IPS DF 4.7 (cell line): ENCODE measurements at regions not wholly inside any gene's neighbourhood (a gene's known extent, or its start where the extent isn't known, plus 50 kb on each side); places are given as distances from the start of the nearest gene placed in this dataset.

Source experiments
- DNase-seq: peaks from one replicate; pipeline ENCODE4 v3.0.0-alpha.2; 2013; ENCODE audit warnings: low spot score; ENCODE audit errors: extremely low read depth

DNA sequence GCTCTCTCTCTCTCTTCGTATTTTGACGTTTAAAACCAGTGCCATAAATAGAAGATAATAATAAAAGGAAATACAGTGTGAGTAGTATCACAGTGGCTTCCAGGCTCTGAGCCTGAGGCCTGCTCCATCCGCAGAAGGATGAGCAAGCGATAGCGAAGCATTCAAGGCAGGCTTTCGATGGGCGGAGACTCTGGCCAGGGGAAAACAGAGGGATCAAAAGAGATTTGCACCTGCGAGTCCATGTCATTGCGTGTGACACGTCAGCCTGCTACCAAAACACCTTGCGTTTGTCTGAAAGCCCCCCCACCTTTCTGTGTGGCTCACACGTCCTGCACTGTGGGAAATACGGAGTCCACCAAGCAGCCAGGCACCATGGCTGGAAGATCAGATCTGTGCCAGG, 377.3 kb upstream of the SULF2 start:
- DNase-seq, result no peak

- no peak for DNase-seq
These were observed 374.1 kb upstream of the SULF2 start for GRCh38 chr20:48159145-48160008.

- DNase-seq, result no peak
These were observed 372.7 kb upstream of the SULF2 start for GRCh38 chr20:48158014-48158413.

GRCh38 chr20:48156951-48157700, 371.8 kb upstream of the SULF2 start:
- no peak for DNase-seq

- no peak for DNase-seq
These were observed 371.2 kb upstream of the SULF2 start for GRCh38 chr20:48156521-48156920.

DNA sequence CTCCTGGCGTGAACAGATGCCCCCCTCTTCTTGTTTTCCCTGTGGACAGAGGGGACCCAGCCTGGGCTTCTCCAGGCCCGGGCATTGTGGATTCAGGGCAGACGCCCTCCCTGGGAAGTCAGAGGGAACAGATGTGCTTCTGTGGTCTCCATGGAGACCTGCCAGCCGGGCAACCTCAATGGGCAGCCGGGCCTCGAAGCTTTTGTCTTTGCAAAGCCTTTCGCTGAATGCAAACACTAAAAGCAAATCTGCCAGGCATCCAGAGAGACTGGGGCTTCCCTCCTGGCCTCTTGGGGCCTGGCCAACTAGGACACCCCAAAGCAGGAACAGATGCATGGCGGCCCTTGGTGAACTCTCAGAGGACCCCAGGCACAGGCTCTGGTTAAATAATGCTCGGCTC, 370.0 kb upstream of the SULF2 start:
- DNase-seq, result no peak

GRCh38 chr20:48154040-48154765, 368.9 kb upstream of the SULF2 start:
- DNase-seq, result no peak

DNA sequence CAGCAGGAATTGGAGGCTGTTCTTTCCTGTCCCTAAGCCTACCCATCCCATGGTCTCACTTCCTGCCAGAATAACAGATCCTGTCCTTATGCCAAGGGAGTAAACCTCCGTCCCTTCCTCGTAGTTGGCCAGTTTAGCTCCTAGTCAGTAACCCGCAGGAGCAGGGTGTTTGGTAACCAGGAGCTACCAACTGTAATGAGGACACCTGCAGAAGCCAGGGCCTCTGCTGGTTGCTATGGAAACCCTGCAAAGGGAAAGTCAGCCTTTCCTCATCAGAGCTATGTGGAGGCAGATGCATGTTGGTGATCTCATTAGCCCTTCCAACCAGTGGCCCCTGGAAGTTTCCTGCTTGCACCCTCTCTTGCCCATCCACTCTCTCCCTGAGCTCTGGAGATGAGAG, 368.2 kb upstream of the SULF2 start:
- DNase-seq, result no peak

DNA sequence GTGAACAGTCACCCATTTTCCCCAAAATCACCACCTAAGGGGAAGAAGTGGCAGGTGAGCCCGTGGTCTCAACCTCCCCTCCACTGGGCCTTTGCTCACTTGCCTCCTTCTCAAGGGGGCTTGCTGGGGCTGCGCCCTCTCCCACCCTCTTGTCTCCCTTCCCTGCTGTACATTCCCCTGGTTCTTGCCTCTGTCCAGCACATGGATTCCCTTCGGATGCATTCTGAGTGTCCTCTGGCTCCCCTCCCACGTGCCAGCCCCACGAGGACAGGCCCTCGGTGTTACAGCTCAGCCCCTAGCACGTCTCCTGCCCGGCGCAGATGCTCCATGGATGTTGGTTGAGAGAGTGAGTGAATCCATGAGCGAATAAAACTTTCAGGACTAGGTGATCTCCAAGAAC, 367.8 kb upstream of the SULF2 start:
- DNase-seq, result no peak

GRCh38 chr20:48150568-48150967, 365.3 kb upstream of the SULF2 start:
- no peak for DNase-seq

- no peak for DNase-seq
These were observed 364.6 kb upstream of the SULF2 start for GRCh38 chr20:48149902-48150301.

DNA sequence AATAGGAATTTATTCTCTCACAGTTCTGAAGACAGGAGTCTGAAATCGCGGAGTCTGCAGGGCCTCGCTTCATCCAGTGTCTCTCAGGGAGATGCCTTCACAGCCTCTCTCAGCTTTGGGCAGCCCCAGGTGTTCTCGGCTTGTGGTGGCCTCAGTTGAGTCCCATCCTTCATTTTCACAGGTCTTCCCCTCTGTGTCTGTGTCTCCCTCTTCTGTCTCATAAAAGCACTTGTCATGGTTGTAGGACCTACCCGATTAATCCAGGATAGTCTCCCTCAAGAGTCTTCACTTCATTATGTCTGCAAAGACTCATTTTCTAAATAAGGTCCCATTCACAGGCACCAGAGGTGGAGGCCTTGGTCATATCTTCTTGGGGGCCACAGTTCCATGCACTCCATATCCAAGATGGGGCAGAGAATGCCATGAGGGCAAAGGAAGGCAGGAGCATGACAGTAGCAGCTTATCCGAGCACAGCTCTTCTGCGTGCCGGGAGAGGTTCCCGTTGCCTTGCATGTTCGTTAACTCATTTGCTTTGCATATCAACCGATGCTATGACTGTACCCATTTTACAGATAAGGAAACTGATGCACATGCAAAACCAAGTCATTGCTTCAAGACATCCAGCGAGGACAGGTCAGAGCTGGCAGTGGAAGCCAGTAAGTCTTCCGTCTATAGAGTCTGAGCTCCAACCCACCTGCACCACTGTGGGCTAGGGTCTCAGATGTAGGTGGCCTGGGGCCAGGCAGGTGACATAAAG, 363.8 kb upstream of the SULF2 start:
- DNase-seq, result no peak

- DNase-seq, result no peak
These were observed 362.7 kb upstream of the SULF2 start for GRCh38 chr20:48148020-48148419.

DNA sequence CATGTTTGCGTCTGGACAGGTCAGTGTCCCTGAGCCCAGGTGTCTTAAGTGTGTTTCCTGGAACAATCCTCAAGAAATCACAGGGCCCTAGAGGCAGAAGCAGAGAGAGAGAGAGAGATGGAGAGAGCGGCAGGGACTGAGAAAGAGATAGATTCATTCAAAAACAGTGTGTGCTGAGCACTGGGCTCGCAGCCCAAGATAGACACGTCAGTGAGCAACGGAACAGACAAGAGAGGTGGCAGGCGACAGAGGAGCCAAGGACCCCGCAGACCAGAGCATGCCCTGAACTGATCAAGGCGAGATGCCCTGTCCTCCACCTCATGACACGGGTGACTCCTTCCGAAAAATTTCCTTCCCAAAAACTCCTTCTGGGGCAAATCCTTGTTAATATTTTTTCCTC, 362.0 kb upstream of the SULF2 start:
- no peak for DNase-seq

DNA sequence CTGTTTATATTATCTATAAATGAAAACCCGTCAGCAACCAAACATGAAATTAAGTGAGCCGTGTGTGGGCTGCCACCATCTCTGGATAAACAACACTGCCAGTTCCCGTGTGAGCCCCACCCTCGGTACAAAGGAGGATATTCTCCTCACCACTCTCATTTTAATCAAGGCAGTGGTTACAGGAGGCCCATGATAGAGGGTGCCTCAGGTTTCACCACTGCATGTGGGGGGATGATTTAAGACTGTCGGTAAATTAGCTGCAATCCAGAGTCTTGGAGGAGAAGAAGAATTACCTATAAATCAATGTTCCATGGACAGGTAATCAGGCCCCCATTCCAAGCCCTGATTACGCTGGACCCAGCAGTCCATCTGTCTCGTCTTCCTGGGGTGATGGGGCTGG, 361.6 kb upstream of the SULF2 start:
- DNase-seq, result no peak

- DNase-seq, result no peak
These were observed 361.0 kb upstream of the SULF2 start for GRCh38 chr20:48146308-48146707.

DNA sequence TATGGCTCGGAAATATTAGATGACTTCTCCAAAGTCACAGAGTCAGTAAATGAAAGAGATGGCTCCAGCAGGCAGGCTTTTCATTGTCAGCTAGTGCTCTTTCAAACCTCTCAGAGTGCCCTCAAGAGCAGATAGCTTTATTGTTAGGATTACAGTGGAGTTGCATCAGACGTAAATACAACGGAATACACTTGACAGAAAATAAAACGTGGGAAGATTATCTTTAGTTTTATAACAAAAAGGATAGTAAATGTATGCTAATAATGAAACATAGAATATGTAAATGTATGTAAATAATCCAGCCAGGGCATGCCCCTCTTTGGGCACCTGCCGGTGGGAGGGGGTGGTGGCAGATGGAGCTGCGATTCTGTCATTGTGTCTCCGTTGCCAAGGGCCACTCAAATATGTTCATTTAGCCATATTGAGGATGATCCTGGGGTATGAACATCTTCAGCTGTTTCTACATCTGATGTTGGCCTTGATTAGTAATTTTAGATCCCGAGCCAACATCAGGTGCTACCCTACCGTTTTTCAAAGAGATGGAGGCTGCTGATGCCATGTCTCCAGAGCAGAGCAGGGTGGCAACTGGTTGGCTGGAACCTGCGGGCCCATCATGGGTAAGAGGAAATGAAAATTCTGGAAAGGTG, 358.3 kb upstream of the SULF2 start:
- no peak for DNase-seq

- DNase-seq, result no peak
These were observed 357.2 kb upstream of the SULF2 start for GRCh38 chr20:48142516-48142773.

- DNase-seq, result no peak
These were observed 356.6 kb upstream of the SULF2 start for GRCh38 chr20:48141660-48142515.
